ENCODE measurements at regions not wholly inside any gene's neighbourhood (a gene's known extent, or its start where the extent isn't known, plus 50 kb on each side); places are given as distances from the start of the nearest gene placed in this dataset.

GRCh38 chr16:61074324-61074723 lies 961.9 kb downstream of the CDH8 start:
- no peak overlapping the region for H3K4me3 ChIP-seq (ENCODE audit: low read depth in 2 of 2, low read length in 2 of 2)
- POLR2A ChIA-PET = no interaction called here
- H3K4me1 ChIP-seq (ENCODE audit: control insufficient read depth, insufficient read depth, low read length) = no peaks in the 10 kb centered on the region
- no peaks in the 10 kb centered on the region for H3K27me3 ChIP-seq (ENCODE audit: control insufficient read depth, insufficient read depth, low read length)
- ATAC-seq (no peak), DNase-seq (ENCODE audit: low read depth, low spot score) (no peak)
- H3K27ac ChIP-seq (ENCODE audit: low read length) = no peak overlapping the region
- no peaks in the 10 kb centered on the region; the same call in 1 of the 2 replicates for H3K36me3 ChIP-seq (ENCODE audit: control insufficient read depth, insufficient read depth, low read length)
- intact Hi-C loops (cut with micrococcal nuclease; ENCODE audit: unreplicated experiment) = no loop called here
- TF ChIP-seq SIN3A (IDR thresholded peaks at IDR 0.05; ENCODE audit: borderline replicate concordance, insufficient read depth, low read depth, low read length) (no peak), POLR2AphosphoS5 (IDR thresholded peaks at IDR 0.05; ENCODE audit: low read depth, low read length) (no peak), REST (IDR thresholded peaks at IDR 0.05; ENCODE audit: insufficient read depth in 1 of 2, low read depth in 2 of 2, low read length in 1 of 2) (no peak), TCF7L2 (IDR thresholded peaks at IDR 0.05; ENCODE audit: low read depth, low read length) (no peak)
- TF ChIP-seq, protein P1, sequence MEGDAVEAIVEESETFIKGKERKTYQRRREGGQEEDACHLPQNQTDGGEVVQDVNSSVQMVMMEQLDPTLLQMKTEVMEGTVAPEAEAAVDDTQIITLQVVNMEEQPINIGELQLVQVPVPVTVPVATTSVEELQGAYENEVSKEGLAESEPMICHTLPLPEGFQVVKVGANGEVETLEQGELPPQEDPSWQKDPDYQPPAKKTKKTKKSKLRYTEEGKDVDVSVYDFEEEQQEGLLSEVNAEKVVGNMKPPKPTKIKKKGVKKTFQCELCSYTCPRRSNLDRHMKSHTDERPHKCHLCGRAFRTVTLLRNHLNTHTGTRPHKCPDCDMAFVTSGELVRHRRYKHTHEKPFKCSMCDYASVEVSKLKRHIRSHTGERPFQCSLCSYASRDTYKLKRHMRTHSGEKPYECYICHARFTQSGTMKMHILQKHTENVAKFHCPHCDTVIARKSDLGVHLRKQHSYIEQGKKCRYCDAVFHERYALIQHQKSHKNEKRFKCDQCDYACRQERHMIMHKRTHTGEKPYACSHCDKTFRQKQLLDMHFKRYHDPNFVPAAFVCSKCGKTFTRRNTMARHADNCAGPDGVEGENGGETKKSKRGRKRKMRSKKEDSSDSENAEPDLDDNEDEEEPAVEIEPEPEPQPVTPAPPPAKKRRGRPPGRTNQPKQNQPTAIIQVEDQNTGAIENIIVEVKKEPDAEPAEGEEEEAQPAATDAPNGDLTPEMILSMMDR (IDR thresholded peaks at IDR 0.05) = no peak
- CTCF ChIA-PET = no interaction called here
- in situ Hi-C loops (cut with HindIII; ENCODE audit: low pct_unique_long_range_greater_than_20kb, low sequenced_read_pairs) = no loop called here
- BruUV-seq (replicated peaks) = no TSS peak
- H3K9me3 ChIP-seq (ENCODE audit: control insufficient read depth, insufficient read depth, low read depth, low read length) = no peaks in the 10 kb centered on the region

DNA sequence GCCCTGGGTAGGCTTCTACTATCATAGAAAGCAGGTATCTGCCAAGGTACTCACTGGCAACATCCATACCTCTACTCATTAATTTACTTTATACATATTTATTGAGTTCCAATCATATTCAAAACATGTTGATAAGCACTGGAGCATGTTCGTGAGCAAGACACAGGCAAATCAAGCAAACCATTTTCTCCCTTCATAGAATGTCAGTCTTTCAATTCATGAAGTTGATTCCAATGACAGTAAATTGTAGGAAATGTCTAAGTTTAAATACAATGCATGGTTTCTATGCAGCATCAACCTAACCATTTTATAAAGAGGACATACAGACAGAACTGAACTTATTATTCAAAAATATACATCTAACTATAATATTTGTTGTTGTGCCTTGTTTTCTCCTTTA lies 978.6 kb downstream of the CDH8 start:
- ATAC-seq = no peak
- Histone ChIP-seq H3K4me3 (ENCODE audit: low read depth in 2 of 2, low read length in 2 of 2) (no peak overlapping the region), H3K36me3 (ENCODE audit: control insufficient read depth, insufficient read depth, low read length) (no peaks in the 10 kb centered on the region), H3K4me1 (ENCODE audit: control insufficient read depth, insufficient read depth, low read length) (no peaks in the 10 kb centered on the region), H3K9me3 (ENCODE audit: control insufficient read depth, insufficient read depth, low read depth, low read length) (no peaks in the 10 kb centered on the region), H3K27me3 (ENCODE audit: control insufficient read depth, insufficient read depth, low read length) (no peaks in the 10 kb centered on the region), H3K27ac (ENCODE audit: low read length) (no peak overlapping the region)
- TF ChIP-seq TCF7L2 (IDR thresholded peaks at IDR 0.05; ENCODE audit: low read depth, low read length) (no peak), POLR2AphosphoS5 (IDR thresholded peaks at IDR 0.05; ENCODE audit: low read depth, low read length) (no peak), SIN3A (IDR thresholded peaks at IDR 0.05; ENCODE audit: borderline replicate concordance, insufficient read depth, low read depth, low read length) (no peak), REST (IDR thresholded peaks at IDR 0.05; ENCODE audit: insufficient read depth in 1 of 2, low read depth in 2 of 2, low read length in 1 of 2) (no peak)
- TF ChIP-seq, protein P1 (IDR thresholded peaks at IDR 0.05) = no peak
- ChIA-PET CTCF (no interaction called here), POLR2A (no interaction called here)
- intact Hi-C loops (cut with micrococcal nuclease; ENCODE audit: unreplicated experiment) = no loop called here
- no TSS peak for BruUV-seq (replicated peaks)
- no peak for DNase-seq (ENCODE audit: low read depth, low spot score)
- in situ Hi-C loops (cut with HindIII; ENCODE audit: low pct_unique_long_range_greater_than_20kb, low sequenced_read_pairs) = no loop called here

All from Panc1 (cell line).